Left colon (tissue), 2 donors: ENCODE measurements at regions not wholly inside any gene's neighbourhood (a gene's known extent, or its start where the extent isn't known, plus 50 kb on each side); places are given as distances from the start of the nearest gene placed in this dataset.

Experiments used
- ATAC-seq: fragments of 200-7000 bp; cut with Tn5 transposase; one replicate; pipeline ENCODE4 v1.9.1; 2020; ENCODE audit warnings: mild to moderate bottlenecking, moderate library complexity
- DNase-seq, 2 donors: peaks; one replicate each; pipeline ENCODE4 v3.0.0-alpha.2; 2020
- intact Hi-C, 2 donors: fragments of 100-400 bp; cut with DNase I in 1 of 2; cut with micrococcal nuclease in 1 of 2; formaldehyde crosslinking; loops; one replicate each; pipeline versions ENCODE4 v1.11.2 to v1.14.0; 2022; cut with DNase I, micrococcal nuclease
- donor health status: DM: no; HTN: no; CAD: no.
- donor health status: DM: yes; HTN: yes; CAD: no.

- DNase-seq: no peak
- intact Hi-C loops: no loop called here
- ATAC-seq: no peak
These were observed 932.5 kb downstream of the GATA3 start for GRCh38 chr10:8986975-8987374.

- ATAC-seq: no peak
- intact Hi-C loops: no loop called here
- no peak for DNase-seq
These were observed 933.2 kb downstream of the GATA3 start for GRCh38 chr10:8987712-8988111.

- DNase-seq (no peak), ATAC-seq (no peak)
- intact Hi-C loops: no loop called here
These were observed 935.9 kb downstream of the GATA3 start for GRCh38 chr10:8990280-8990987.

- ATAC-seq: no peak
- intact Hi-C loops: no loop called here
- DNase-seq: no peak
These were observed 937.5 kb downstream of the GATA3 start for GRCh38 chr10:8992009-8992408.

DNA sequence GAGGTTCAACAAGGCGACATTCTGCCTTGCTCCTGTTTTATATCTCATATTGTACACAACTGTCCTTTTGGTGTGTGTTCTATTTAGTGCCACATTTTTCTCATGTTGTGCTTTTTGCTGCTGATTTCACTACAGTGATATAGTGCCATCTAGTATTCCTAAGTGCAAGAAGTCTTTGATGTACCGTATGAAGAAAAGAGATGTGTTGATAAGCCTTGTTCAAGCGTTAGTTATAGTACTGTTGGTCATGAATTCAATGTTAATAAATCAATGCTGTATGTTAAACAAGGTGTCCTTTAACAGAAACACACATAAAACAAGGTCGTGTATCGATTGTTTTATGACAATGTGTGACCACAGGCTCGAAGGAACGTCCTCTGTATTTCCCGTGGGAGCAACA is 939.4 kb downstream of the GATA3 start:
- intact Hi-C loops: no loop called here
- no peak for ATAC-seq
- DNase-seq: no peak

DNA sequence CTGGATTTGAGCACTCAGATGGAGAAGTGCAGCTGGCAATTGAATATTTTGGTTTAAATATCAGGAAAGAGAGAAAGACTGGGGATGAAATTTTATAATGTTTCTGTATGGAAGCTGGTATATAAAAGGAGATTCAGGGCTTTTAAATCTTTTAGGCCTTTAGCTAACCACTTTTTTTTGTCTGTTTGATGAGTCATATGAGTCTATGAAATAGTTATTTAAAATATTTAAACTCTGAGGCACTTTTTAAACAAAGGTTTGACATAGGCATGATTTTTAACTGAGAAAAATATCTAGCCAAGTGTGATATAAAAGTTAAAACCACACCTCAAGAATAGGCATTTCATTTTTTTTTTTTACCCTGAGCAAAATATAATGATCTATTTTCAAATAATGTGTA is 944.3 kb downstream of the GATA3 start:
- intact Hi-C loops: no loop called here
- ATAC-seq: no peak
- DNase-seq: no peak

GRCh38 chr10:9003122-9003521 is 948.6 kb downstream of the GATA3 start:
- no peak for ATAC-seq
- intact Hi-C loops: no loop called here

DNA sequence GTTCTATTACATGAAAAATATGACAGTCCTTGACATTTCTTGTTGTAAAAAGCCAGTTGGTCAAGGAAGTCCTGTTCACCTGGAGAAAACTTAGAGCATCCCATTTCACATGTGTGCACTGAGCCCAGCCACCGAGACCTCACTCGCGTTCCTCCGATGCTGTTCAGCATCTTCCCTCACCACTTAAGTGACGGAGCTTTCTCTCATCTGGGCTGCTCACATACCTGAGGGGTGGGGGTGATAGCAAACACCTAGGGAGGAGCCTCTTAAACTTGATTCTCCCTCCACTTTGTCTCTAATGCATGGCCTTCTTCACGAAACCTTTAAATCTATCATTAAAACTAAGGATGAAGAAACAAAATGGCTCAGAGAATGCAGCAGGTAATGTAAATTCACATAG is 950.2 kb downstream of the GATA3 start:
- intact Hi-C loops: no loop called here
- ATAC-seq: no peak
- no peak for DNase-seq

More at GRCh38 chr10:9003122-9003521, 948.6 kb downstream of the GATA3 start:
- DNase-seq: no peak

- intact Hi-C loops: no loop called here
- ATAC-seq (no peak), DNase-seq (no peak)
These were observed 955.0 kb downstream of the GATA3 start for GRCh38 chr10:9009505-9009904.

DNA sequence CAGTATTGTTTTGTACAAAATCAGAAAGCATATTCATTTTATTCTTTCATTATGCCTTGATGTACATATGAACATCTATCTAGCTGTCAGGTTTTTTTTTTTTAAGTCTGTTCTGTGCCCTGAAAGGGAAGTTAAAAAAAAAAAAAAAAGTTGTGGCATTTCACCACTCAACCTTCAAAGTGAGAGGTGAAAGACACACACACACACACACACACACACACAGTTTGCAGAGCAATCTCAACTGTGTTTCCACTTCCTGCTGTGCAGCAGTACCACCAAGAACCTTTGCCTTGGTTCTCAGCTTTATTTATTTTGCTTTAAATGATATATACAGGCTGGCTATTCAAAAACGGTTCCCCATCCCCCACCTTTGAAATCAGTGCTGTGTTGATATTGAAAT is 955.6 kb downstream of the GATA3 start:
- ATAC-seq: no peak
- DNase-seq: no peak
- intact Hi-C loops: no loop called here

DNA sequence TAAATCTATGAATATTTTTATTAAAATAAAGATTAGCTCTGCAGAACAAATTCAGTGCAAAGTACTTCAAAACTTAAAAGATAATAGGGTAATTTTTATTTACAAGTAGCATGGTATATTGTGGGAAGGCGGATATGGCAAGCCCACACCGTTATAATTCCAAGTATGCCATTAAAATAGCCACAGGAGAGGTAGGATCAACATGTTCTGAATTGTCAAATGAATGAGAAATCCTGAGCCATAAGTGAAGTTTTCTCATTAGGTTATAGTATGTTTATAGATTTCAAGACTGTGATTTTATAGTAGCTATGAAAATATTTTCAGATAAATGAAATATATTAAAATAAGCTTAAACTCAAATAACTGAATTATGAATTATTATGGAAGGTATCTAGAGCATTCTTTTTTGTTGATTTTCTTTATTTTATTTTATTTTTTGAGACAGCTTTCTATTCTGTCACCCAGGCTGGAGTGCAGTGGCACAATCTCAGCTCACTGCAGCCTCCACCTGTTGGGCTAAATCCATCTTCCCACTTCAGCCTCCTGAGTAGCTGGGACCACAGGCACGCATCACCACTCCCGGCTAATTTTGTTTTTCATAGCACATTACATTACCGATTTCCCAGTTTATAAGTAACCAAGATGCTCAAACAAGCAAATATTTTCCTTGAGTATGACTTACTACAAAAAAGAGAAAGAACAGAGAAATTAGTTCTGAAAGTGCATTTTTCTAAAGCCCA is 956.6 kb downstream of the GATA3 start:
- DNase-seq: no peak
- ATAC-seq: no peak
- intact Hi-C loops: no loop called here

DNA sequence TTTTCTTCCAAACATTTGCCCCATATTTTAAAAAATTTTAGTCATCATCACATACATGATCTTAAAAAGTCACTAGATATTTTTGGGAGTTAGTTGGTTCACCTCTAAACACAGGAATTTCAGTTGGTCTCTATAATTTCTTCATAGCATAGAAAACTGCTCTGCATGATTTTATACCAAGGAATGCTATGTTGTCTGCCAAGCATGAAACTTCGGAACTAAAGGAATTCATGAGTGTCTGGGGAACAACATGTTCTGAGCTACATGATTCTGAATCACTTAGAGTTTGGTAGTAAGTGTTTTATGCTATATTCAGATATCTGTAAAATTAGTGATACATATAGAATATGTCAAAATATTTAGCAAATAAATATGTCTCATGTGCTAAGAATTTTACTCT is 957.8 kb downstream of the GATA3 start:
- DNase-seq: no peak
- intact Hi-C loops: no loop called here
- ATAC-seq: no peak

DNA sequence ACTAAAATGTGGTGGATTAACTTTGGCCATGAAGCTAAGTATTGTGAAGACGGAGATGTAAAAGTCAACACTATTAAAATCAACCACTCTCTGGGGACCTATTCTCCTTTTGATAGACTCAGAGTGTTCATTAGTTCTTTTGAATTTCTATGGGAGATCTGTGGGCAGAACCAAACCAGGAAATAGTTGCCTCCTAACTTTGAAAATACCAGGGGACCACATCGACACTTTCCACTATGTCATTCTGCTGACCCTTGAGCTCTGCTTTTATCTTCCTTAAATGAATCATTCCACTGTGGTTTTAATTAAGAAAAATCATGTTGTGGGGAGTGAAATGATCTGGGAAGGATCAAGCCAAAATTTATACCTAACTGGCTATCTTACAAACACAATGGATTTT is 960.5 kb downstream of the GATA3 start:
- ATAC-seq (no peak), DNase-seq (no peak)
- intact Hi-C loops: no loop called here

GRCh38 chr10:9015447-9015846 is 961.0 kb downstream of the GATA3 start:
- intact Hi-C loops: no loop called here
- no peak for DNase-seq
- no peak for ATAC-seq

DNA sequence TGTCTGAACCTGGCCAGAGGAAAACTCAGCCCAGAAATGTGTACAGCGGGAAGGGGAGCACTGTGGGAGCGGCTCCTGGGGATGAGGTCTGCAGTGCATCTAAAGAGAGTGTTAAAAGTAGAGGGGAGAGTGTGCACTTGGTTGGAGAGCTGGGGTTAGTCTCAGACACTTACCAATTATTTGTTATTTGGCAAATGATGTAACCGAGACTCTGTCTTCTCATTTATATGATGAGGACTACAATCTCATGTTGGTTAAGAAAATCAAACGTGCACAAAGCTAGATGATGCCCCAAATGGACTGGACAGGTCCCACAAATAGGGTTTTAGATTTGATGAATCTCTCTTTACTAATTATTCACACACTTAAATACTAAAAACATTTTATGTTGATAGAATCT is 962.4 kb downstream of the GATA3 start:
- ATAC-seq: no peak
- intact Hi-C loops: no loop called here
- DNase-seq: no peak

- no peak for ATAC-seq
- intact Hi-C loops: no loop called here
- DNase-seq: no peak
These were observed 964.0 kb downstream of the GATA3 start for GRCh38 chr10:9018195-9019173.

DNA sequence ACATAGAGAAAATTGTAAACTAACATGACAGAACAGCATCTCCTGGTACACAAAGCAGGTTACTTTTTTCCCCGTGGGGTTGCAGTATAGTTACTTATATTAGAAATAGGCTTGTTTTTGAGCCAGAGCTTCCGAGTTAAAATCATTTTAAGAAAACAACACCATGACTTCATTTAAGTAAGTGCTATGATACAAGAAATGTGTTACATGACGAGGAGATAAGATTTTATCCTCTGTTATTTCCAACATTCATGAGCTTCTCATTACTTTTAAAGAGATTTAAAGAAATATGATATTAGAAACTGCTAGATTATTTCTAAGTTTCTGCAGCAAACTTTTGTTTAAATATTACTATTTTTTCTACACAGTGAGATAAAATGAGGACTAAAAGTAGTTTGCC is 968.7 kb downstream of the GATA3 start:
- no peak for DNase-seq
- intact Hi-C loops: no loop called here

GRCh38 chr10:9024210-9024609 is 969.7 kb downstream of the GATA3 start:
- DNase-seq (no peak), ATAC-seq (no peak)
- intact Hi-C loops: no loop called here

More for the DNA sequence above, 968.7 kb downstream of the GATA3 start:
- ATAC-seq: no peak

DNA sequence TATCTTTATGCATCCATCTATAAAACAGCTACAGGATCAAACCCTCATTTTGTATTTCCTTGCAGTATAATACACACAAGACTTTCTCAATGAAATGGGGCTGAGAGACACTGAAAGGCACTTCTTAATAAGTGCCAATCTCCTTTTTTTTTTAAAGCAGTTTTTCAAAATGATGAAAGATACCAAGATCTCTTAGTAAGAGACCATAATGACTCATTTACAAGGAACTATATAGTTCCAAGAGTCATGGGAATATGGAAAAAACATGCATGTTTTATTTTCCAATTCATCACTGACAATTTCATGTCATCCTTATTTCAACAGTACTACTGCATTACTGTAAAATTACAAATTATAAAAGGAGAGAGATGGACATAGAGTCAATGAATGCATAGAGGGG is 973.7 kb downstream of the GATA3 start:
- no peak for DNase-seq
- intact Hi-C loops: no loop called here
- ATAC-seq: no peak

- intact Hi-C loops: no loop called here
- DNase-seq: no peak
- no peak for ATAC-seq
These were observed 980.9 kb downstream of the GATA3 start for GRCh38 chr10:9035355-9035754.
